Cardiac fibroblast (primary cell): ENCODE measurements at regions not wholly inside any gene's neighbourhood (a gene's known extent, or its start where the extent isn't known, plus 50 kb on each side); places are given as distances from the start of the nearest gene placed in this dataset.

Source experiments
- DNase-seq, 2 donors: peaks; one replicate each; pipeline versions ENCODE4 v3.0.0 to v3.0.0-alpha.2; 2010; ENCODE audit warnings: low read depth in 2 of 2
- H3K4me3 ChIP-seq, 2 donors: replicated peaks in 1 of 2; 1 replicate in 1 of 2; 2 replicates in 1 of 2; pipeline ENCODE4 v1.5.1; 2011; ENCODE audit warnings: low read depth in 2 of 2, low read length in 2 of 2, mild to moderate bottlenecking in 2 of 2, moderate library complexity in 1 of 2
- CTCF ChIP-seq: IDR thresholded peaks from one replicate; pipeline ENCODE4 v1.5.1; 2011; ENCODE audit warnings: low read depth, mild to moderate bottlenecking, low read length, inconsistent platforms

GRCh38 chr4:154692304-154692818, 51.4 kb upstream of the LRAT start:
- TF ChIP-seq CTCF: no peak
- no peak for DNase-seq
- H3K4me3 ChIP-seq: no peak overlapping the region
